ENCODE measurements at regions not wholly inside any gene's neighbourhood (a gene's known extent, or its start where the extent isn't known, plus 50 kb on each side); places are given as distances from the start of the nearest gene placed in this dataset.

GRCh38 chr1:221165839-221166500, 286.7 kb downstream of the HLX start:
- Histone ChIP-seq H3K79me2 (ENCODE audit: control insufficient read depth, insufficient read depth, low read length) (no peaks in the 10 kb centered on the region), H3K4me2 (ENCODE audit: insufficient read depth, low read length) (no peak overlapping the region), H3K4me3 (replicated peaks in 1 of 3; ENCODE audit: insufficient read depth in 1 of 3, low read depth in 1 of 3, low read length in 3 of 3) (no peak overlapping the region), H3K9ac (replicated peaks; ENCODE audit: extremely low read depth, insufficient read depth, low read length) (no peak overlapping the region), H3K9me1 (replicated peaks; ENCODE audit: control insufficient read depth, extremely low read depth, insufficient read depth, low read length) (no peaks in the 10 kb centered on the region), H3K9me3 (replicated peaks; ENCODE audit: control insufficient read depth, insufficient read depth, low read length) (no peaks in the 10 kb centered on the region), H2AFZ (ENCODE audit: low read depth, low read length) (no peak overlapping the region), H3K27me3 (ENCODE audit: control insufficient read depth in 2 of 2, insufficient read depth in 2 of 2, low read length in 2 of 2) (no peaks in the 10 kb centered on the region), H3K27ac (ENCODE audit: insufficient read depth, low read depth, low read length) (no peak overlapping the region), H4K20me1 (replicated peaks; ENCODE audit: control insufficient read depth, extremely low read depth, insufficient read depth, low read length) (no peaks in the 10 kb centered on the region), H3K36me3 (ENCODE audit: control insufficient read depth in 2 of 2, extremely low read depth in 1 of 2, insufficient read depth in 2 of 2, low read length in 2 of 2) (no peaks in the 10 kb centered on the region), H3K4me1 (ENCODE audit: control insufficient read depth, extremely low read depth, insufficient read depth, low read length) (peaks cover 52% of the 10 kb centered on the region)
- ChIA-PET CTCF (interaction anchor here (1.7 kb wide), 1 partner anchor 287 kb away, joined by 4 read pairs; the partner anchor contains the start of gene HLX), POLR2A (no interaction called here)
- DNase-seq (ENCODE audit: low read depth, low spot score) (peak; percentile 46), FAIRE-seq (no peak)
- no peak for TF ChIP-seq JUN (IDR thresholded peaks at IDR 0.05; ENCODE audit: borderline replicate concordance, insufficient read depth, insufficient read length, low read depth)
- no peak for TF ChIP-seq FOS (IDR thresholded peaks at IDR 0.05; ENCODE audit: borderline replicate concordance, insufficient read depth, low read length)
- TF ChIP-seq EZH2 (IDR thresholded peaks at IDR 0.05; ENCODE audit: borderline replicate concordance, low read depth, low read length, severe bottlenecking) = no peak
- TF ChIP-seq POLR2A (IDR thresholded peaks at IDR 0.05; ENCODE audit: low read depth, low read length) = no peak
- BruUV-seq (replicated peaks) = no TSS peak
- intact Hi-C loops (cut with micrococcal nuclease) = loop anchor here (2.0 to 10.0 kb wide), 3 partner anchors 64 to 289 kb away; no protein-coding TSS in a partner anchor
- dilution Hi-C loops (cut with MboI; ENCODE audit: extremely low pct_ligation_motif_present, low sequenced_read_pairs) = no loop called here

GRCh38 chr1:221166559-221167318, 287.5 kb downstream of the HLX start:
- CTCF ChIA-PET = interaction anchor here (1.6 to 1.7 kb wide), 2 partner anchors 288 to 298 kb away, joined by 3 to 4 read pairs; partner anchors contain the start of gene HLX
- Histone ChIP-seq H3K9me3 (replicated peaks; ENCODE audit: control insufficient read depth, insufficient read depth, low read length) (no peaks in the 10 kb centered on the region), H2AFZ (ENCODE audit: low read depth, low read length) (no peak overlapping the region), H3K4me2 (ENCODE audit: insufficient read depth, low read length) (no peak overlapping the region), H3K9me1 (replicated peaks; ENCODE audit: control insufficient read depth, extremely low read depth, insufficient read depth, low read length) (no peaks in the 10 kb centered on the region), H3K4me3 (replicated peaks in 1 of 3; ENCODE audit: insufficient read depth in 1 of 3, low read depth in 1 of 3, low read length in 3 of 3) (no peak overlapping the region), H4K20me1 (replicated peaks; ENCODE audit: control insufficient read depth, extremely low read depth, insufficient read depth, low read length) (no peaks in the 10 kb centered on the region), H3K4me1 (ENCODE audit: control insufficient read depth, extremely low read depth, insufficient read depth, low read length) (peaks cover 45% of the 10 kb centered on the region), H3K27ac (ENCODE audit: insufficient read depth, low read depth, low read length) (no peak overlapping the region), H3K27me3 (ENCODE audit: control insufficient read depth in 2 of 2, insufficient read depth in 2 of 2, low read length in 2 of 2) (no peaks in the 10 kb centered on the region), H3K9ac (replicated peaks; ENCODE audit: extremely low read depth, insufficient read depth, low read length) (no peak overlapping the region), H3K36me3 (ENCODE audit: control insufficient read depth in 2 of 2, extremely low read depth in 1 of 2, insufficient read depth in 2 of 2, low read length in 2 of 2) (no peaks in the 10 kb centered on the region), H3K79me2 (ENCODE audit: control insufficient read depth, insufficient read depth, low read length) (no peaks in the 10 kb centered on the region)
- dilution Hi-C loops (cut with MboI; ENCODE audit: extremely low pct_ligation_motif_present, low sequenced_read_pairs) = no loop called here
- FAIRE-seq (no peak), DNase-seq (ENCODE audit: low read depth, low spot score) (no peak)
- TF ChIP-seq EZH2 (IDR thresholded peaks at IDR 0.05; ENCODE audit: borderline replicate concordance, low read depth, low read length, severe bottlenecking) (no peak), MYC (IDR thresholded peaks at IDR 0.05; ENCODE audit: low read depth, low read length) (no peak), FOS (IDR thresholded peaks at IDR 0.05; ENCODE audit: borderline replicate concordance, insufficient read depth, low read length) (no peak), JUN (IDR thresholded peaks at IDR 0.05; ENCODE audit: borderline replicate concordance, insufficient read depth, insufficient read length, low read depth) (no peak)
- POLR2A ChIA-PET = no interaction called here
- intact Hi-C loops (cut with micrococcal nuclease) = loop anchor here (5.0 to 10.0 kb wide), 2 partner anchors 64 to 248 kb away; no protein-coding TSS in a partner anchor
- no TSS peak for BruUV-seq (replicated peaks)
